HEK293 (cell line): ENCODE measurements at regions not wholly inside any gene's neighbourhood (a gene's known extent, or its start where the extent isn't known, plus 50 kb on each side); places are given as distances from the start of the nearest gene placed in this dataset.

Experiments used
- CTCF ChIA-PET: fragments of 350-600 bp; formaldehyde crosslinking; extraction: SDS; loops from one replicate; lab custom pipeline; 2021; ENCODE audit warnings: antibody characterized with exemption; lab: Yijun Ruan, JAX
- POLR2A ChIA-PET: fragments of 300-600 bp; formaldehyde crosslinking; extraction: SDS; loops from one replicate; lab custom pipeline; 2020; ENCODE audit warnings: antibody characterized with exemption, inconsistent platforms; lab: Yijun Ruan, JAX
- H3K27ac ChIP-seq: fragments of 200-500 bp; sonication (Bioruptor generic); 2 replicates; pipeline ENCODE4 v1.5.1; 2014; ENCODE audit warnings: low read depth, low read length, control low read depth, inconsistent platforms; ENCODE audit errors: extremely low read depth
- H3K36me3 ChIP-seq, 2 experiments: fragments of 200-500 bp in 1 of 2; sonication (Bioruptor generic) in 1 of 2; 1 replicate in 1 of 2; 2 replicates in 1 of 2; pipeline ENCODE4 v1.5.1; 2014 to 2017; ENCODE audit warnings: inconsistent platforms in 2 of 2, low read length in 2 of 2; ENCODE audit not compliant: control insufficient read depth in 2 of 2, insufficient read depth in 1 of 2
- H3K4me1 ChIP-seq: fragments of 200-500 bp; sonication (Bioruptor generic); 2 replicates; pipeline ENCODE4 v1.5.1; 2014; ENCODE audit warnings: mild to moderate bottlenecking, low read length, inconsistent platforms; ENCODE audit not compliant: control insufficient read depth, insufficient read depth
- H3K4me3 ChIP-seq: 2 replicates; pipeline ENCODE4 v1.5.1; 2011; ENCODE audit warnings: low read depth, mild to moderate bottlenecking, control low read depth, low read length, moderate library complexity
- H3K9me3 ChIP-seq: fragments of 200-500 bp; sonication (Bioruptor generic); 2 replicates; pipeline ENCODE4 v1.5.1; 2014; ENCODE audit warnings: low read depth, low read length, inconsistent platforms; ENCODE audit not compliant: control insufficient read depth, insufficient read depth
- HOXC10 ChIP-seq: sonication (generic); formaldehyde crosslinking; IDR thresholded peaks from 2 replicates; pipeline ENCODE4 v1.8.1; 2023; ENCODE audit warnings: mild to moderate bottlenecking, missing genetic modification reagents
- IKZF3 ChIP-seq: fragments of 450-650 bp; IDR thresholded peaks from 2 replicates; pipeline ENCODE4 v1.5.0; 2018; ENCODE audit warnings: missing biosample characterization, mild to moderate bottlenecking, missing genetic modification characterization, moderate library complexity
- REPIN1 ChIP-seq: fragments of 450-650 bp; formaldehyde crosslinking; IDR thresholded peaks from 2 replicates; pipeline ENCODE4 v1.5.1; 2017; ENCODE audit warnings: missing biosample characterization, missing genetic modification characterization, low read depth
- YY1 ChIP-seq: fragments of 450-650 bp; formaldehyde crosslinking; IDR thresholded peaks from 2 replicates; pipeline ENCODE4 v1.5.1; 2018; ENCODE audit warnings: missing biosample characterization, missing genetic modification characterization
- ZFHX2 ChIP-seq: fragments of 450-650 bp; formaldehyde crosslinking; conservative IDR thresholded peaks from 2 replicates; pipeline ENCODE4 v1.5.1; 2016; ENCODE audit warnings: missing biosample characterization, missing genetic modification characterization
- ZNF19 ChIP-seq: fragments of 450-650 bp; formaldehyde crosslinking; IDR thresholded peaks from 2 replicates; pipeline ENCODE4; 2016; ENCODE audit warnings: missing biosample characterization, missing genetic modification characterization, low read depth
- ZNF202 ChIP-seq: fragments of 450-650 bp; formaldehyde crosslinking; IDR thresholded peaks from 2 replicates; pipeline ENCODE4 v1.5.1; 2016; ENCODE audit warnings: missing biosample characterization, missing genetic modification characterization, borderline replicate concordance
- ZNF274 ChIP-seq, 2 experiments: fragments of 200-500 bp in 1 of 2; fragments of 450-650 bp in 1 of 2; sonication (Bioruptor generic) in 1 of 2; formaldehyde crosslinking in 1 of 2; IDR thresholded peaks; 2 replicates each; pipeline versions ENCODE4 v1.5.1 to v1.6.1; 2014 to 2016; ENCODE audit warnings: borderline replicate concordance in 1 of 2, inconsistent platforms in 1 of 2, low read length in 1 of 2, missing biosample characterization in 1 of 2, missing genetic modification characterization in 1 of 2
- ZNF341 ChIP-seq: fragments of 450-650 bp; formaldehyde crosslinking; IDR thresholded peaks from 2 replicates; pipeline ENCODE4; 2016; ENCODE audit warnings: low read depth, missing biosample characterization, missing genetic modification characterization
- ZNF416 ChIP-seq: fragments of 450-650 bp; formaldehyde crosslinking; IDR thresholded peaks from 2 replicates; pipeline ENCODE4 v1.5.1; 2016; ENCODE audit warnings: missing biosample characterization, missing genetic modification characterization
- ZNF530 ChIP-seq: fragments of 450-650 bp; formaldehyde crosslinking; IDR thresholded peaks from 2 replicates; pipeline ENCODE4 v1.5.1; 2016; ENCODE audit warnings: low read depth, missing biosample characterization, missing genetic modification characterization
- ZNF561 ChIP-seq: fragments of 450-650 bp; IDR thresholded peaks from 2 replicates; pipeline ENCODE4 v1.5.1; 2018; ENCODE audit warnings: missing biosample characterization, missing genetic modification characterization, borderline replicate concordance
- ZNF624 ChIP-seq: fragments of 450-650 bp; formaldehyde crosslinking; IDR thresholded peaks from 2 replicates; pipeline ENCODE4 v1.5.1; 2017; ENCODE audit warnings: missing biosample characterization, missing genetic modification characterization
- ZNF768 ChIP-seq: fragments of 450-650 bp; formaldehyde crosslinking; IDR thresholded peaks from 2 replicates; pipeline ENCODE4 v1.5.1; 2018; ENCODE audit warnings: missing biosample characterization, mild to moderate bottlenecking, missing genetic modification characterization
- ZNF791 ChIP-seq: fragments of 450-650 bp; formaldehyde crosslinking; IDR thresholded peaks from 2 replicates; pipeline ENCODE4 v1.5.1; 2016; ENCODE audit warnings: missing biosample characterization, missing genetic modification characterization
- TF ChIP-seq, protein P1 (sequence below): fragments of 450-650 bp; formaldehyde crosslinking; optimal IDR thresholded peaks from 2 replicates; pipeline ENCODE3; 2016; ENCODE audit warnings: missing biosample characterization, mild to moderate bottlenecking, missing genetic modification characterization
- TF ChIP-seq, protein P2 (sequence below): fragments of 450-650 bp; formaldehyde crosslinking; IDR thresholded peaks from 2 replicates; pipeline ENCODE4 v1.5.1; 2016; ENCODE audit warnings: missing biosample characterization, missing genetic modification characterization
- TF ChIP-seq, protein P3 (sequence below): fragments of 450-650 bp; formaldehyde crosslinking; IDR thresholded peaks from 2 replicates; pipeline ENCODE4 v1.5.1; 2016; ENCODE audit warnings: missing biosample characterization, missing genetic modification characterization, borderline replicate concordance
- TF ChIP-seq, protein P4 (sequence below): fragments of 450-650 bp; formaldehyde crosslinking; IDR thresholded peaks from 2 replicates; pipeline ENCODE4 v1.5.1; 2016; ENCODE audit warnings: missing biosample characterization, missing genetic modification characterization
- TF ChIP-seq, protein P5 (sequence below): fragments of 450-650 bp; formaldehyde crosslinking; IDR thresholded peaks from 2 replicates; pipeline ENCODE4 v1.5.1; 2016; ENCODE audit warnings: missing biosample characterization, missing genetic modification characterization

DNA sequence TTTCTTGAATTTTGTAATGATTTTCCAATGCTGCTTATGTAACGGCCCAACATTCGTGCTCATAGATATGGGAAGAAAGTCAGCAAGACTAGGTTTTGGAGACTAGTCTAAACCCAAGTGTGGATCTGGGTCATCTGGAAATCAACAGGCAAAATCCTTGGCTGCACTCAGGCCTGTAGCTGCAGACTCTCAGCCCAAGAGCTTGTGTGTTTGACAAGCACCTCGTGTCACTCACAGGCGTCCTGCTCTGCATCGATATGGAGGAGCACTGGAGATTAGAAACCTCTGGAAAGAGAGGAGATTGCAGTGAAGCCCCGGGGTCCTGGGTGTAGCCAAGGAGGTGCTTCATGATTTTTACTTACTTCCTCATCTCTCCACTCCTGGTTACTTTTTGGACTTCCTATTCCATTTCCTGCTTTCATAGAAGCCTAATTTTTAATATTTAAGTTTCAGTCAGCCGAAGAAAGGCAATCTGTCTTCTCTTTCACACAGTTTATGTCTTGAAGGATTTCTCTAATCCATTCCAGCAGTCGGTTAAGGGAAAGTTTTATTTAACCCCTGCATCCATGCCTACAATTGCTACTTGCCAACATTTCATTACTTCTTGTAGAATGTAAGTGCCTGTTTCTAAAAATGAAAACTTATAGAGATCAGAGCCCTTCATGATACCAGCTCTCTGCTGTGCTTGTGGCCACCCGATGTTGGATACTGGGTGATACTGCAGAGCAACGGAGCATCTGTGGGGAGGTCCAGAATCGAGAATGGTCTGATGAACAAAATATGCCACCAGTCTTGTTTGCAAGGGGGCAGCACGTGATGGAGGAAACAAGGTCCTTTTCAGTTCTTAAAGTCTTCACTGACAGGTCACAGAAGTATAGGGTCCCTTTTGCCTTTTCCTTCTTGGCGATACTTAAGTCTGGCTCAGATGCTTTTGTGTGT, 296.3 kb downstream of the QKI start:
- ChIA-PET POLR2A (no interaction called here), CTCF (interaction anchor here (0.6 to 0.7 kb wide), 2 partner anchors 149 to 1318 kb away, joined by 3 read pairs; no protein-coding TSS in a partner anchor)
- Histone ChIP-seq H3K9me3 (no peaks in the 10 kb centered on the region), H3K4me1 (no peaks in the 10 kb centered on the region), H3K27ac (no peak overlapping the region), H3K36me3 (no peaks in the 10 kb centered on the region)
- TF ChIP-seq IKZF3 (tag by site-specific recombination) (no peak), ZNF341 (no peak), ZNF416 (tag by site-specific recombination) (no peak), ZNF624 (tag by site-specific recombination) (no peak), ZNF791 (tag by site-specific recombination) (no peak), ZNF530 (tag by site-specific recombination) (no peak)
- TF ChIP-seq, all 188 proteins: peak for 0
- no peak overlapping the region for H3K4me3 ChIP-seq

DNA sequence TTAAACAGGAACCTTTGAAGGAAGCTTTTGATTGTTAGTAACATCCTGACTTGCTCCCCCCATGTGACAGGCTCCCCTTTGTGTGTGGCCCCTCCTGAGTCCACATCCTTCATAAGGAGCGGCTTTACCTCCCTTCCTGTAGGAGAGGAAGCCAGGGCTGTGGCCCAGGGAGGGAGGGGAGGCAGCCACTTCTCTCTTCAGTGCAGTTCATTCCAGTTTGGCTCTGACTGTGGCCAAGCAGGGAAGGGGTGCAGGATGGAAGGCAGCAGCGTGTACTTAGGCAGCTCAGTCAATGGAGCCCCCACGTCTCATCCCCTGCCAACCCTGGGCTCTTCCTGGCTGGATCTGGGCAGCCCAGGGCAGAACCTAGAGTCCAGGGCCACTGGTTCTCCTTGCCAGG, 295.2 kb downstream of the QKI start:
- POLR2A ChIA-PET, result no interaction called here
- Histone ChIP-seq H3K4me1 (no peaks in the 10 kb centered on the region), H3K4me3 (no peak overlapping the region), H3K36me3 (no peaks in the 10 kb centered on the region), H3K27ac (no peak overlapping the region), H3K9me3 (no peaks in the 10 kb centered on the region)
- CTCF ChIA-PET, result interaction anchor here (0.7 to 0.8 kb wide), 2 partner anchors 19 to 148 kb away, joined by 3 to 4 read pairs; no protein-coding TSS in a partner anchor
- TF ChIP-seq, protein P1, sequence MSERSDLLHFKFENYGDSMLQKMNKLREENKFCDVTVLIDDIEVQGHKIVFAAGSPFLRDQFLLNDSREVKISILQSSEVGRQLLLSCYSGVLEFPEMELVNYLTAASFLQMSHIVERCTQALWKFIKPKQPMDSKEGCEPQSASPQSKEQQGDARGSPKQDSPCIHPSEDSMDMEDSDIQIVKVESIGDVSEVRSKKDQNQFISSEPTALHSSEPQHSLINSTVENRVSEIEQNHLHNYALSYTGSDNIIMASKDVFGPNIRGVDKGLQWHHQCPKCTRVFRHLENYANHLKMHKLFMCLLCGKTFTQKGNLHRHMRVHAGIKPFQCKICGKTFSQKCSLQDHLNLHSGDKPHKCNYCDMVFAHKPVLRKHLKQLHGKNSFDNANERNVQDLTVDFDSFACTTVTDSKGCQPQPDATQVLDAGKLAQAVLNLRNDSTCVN, result no peak
- TF ChIP-seq REPIN1 (tag by site-specific recombination) (no peak), HOXC10 (CRISPR knock-in tag) (no peak)

DNA sequence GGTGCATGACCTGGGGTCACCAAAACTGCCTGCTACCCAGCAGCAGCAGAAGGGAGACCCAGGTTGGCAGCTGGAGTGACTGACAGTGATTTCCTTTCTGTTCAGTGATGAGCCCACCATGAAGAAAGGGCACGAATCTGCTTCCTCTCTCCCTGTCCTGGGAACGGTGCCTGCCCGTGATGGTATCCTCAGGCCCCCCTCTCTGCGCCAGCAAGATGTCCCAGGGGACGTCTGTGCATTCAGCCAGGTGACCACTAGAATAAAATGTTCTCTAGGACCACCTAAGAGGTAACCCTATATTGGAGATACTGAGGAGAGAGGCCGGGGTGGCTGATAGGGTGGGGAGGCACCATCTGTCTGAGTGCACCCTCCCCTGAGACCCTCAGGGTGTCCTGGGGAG, 294.7 kb downstream of the QKI start:
- Histone ChIP-seq H3K9me3 (no peaks in the 10 kb centered on the region), H3K4me1 (no peaks in the 10 kb centered on the region), H3K27ac (no peak overlapping the region), H3K36me3 (no peaks in the 10 kb centered on the region), H3K4me3 (no peak overlapping the region)
- CTCF ChIA-PET, result interaction anchor here (0.7 kb wide), 1 partner anchor 244 kb away, joined by 3 read pairs; no protein-coding TSS in a partner anchor
- POLR2A ChIA-PET, result no interaction called here
- TF ChIP-seq, protein P2, sequence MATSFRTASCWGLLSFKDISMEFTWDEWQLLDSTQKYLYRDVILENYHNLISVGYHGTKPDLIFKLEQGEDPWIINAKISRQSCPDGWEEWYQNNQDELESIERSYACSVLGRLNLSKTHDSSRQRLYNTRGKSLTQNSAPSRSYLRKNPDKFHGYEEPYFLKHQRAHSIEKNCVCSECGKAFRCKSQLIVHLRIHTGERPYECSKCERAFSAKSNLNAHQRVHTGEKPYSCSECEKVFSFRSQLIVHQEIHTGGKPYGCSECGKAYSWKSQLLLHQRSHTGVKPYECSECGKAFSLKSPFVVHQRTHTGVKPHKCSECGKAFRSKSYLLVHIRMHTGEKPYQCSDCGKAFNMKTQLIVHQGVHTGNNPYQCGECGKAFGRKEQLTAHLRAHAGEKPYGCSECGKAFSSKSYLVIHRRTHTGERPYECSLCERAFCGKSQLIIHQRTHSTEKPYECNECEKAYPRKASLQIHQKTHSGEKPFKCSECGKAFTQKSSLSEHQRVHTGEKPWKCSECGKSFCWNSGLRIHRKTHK (tag by site-specific recombination), result no peak
- TF ChIP-seq ZNF768 (no peak), ZNF202 (tag by site-specific recombination) (no peak), ZNF19 (no peak), ZNF274 (IDR thresholded peaks at IDR 0.05; ENCODE audit: low read length) (no peak), ZNF274 (tag by site-specific recombination; IDR thresholded peaks at IDR 0.05; ENCODE audit: borderline replicate concordance) (no peak), YY1 (tag by site-specific recombination) (no peak), ZNF561 (no peak), ZFHX2 (tag by site-specific recombination) (no peak)
- TF ChIP-seq, protein P3, sequence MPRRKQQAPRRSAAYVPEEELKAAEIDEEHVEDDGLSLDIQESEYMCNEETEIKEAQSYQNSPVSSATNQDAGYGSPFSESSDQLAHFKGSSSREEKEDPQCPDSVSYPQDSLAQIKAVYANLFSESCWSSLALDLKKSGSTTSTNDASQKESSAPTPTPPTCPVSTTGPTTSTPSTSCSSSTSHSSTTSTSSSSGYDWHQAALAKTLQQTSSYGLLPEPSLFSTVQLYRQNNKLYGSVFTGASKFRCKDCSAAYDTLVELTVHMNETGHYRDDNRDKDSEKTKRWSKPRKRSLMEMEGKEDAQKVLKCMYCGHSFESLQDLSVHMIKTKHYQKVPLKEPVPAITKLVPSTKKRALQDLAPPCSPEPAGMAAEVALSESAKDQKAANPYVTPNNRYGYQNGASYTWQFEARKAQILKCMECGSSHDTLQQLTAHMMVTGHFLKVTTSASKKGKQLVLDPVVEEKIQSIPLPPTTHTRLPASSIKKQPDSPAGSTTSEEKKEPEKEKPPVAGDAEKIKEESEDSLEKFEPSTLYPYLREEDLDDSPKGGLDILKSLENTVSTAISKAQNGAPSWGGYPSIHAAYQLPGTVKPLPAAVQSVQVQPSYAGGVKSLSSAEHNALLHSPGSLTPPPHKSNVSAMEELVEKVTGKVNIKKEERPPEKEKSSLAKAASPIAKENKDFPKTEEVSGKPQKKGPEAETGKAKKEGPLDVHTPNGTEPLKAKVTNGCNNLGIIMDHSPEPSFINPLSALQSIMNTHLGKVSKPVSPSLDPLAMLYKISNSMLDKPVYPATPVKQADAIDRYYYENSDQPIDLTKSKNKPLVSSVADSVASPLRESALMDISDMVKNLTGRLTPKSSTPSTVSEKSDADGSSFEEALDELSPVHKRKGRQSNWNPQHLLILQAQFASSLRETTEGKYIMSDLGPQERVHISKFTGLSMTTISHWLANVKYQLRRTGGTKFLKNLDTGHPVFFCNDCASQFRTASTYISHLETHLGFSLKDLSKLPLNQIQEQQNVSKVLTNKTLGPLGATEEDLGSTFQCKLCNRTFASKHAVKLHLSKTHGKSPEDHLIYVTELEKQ (tag by site-specific recombination), result no peak
- TF ChIP-seq, protein P4, sequence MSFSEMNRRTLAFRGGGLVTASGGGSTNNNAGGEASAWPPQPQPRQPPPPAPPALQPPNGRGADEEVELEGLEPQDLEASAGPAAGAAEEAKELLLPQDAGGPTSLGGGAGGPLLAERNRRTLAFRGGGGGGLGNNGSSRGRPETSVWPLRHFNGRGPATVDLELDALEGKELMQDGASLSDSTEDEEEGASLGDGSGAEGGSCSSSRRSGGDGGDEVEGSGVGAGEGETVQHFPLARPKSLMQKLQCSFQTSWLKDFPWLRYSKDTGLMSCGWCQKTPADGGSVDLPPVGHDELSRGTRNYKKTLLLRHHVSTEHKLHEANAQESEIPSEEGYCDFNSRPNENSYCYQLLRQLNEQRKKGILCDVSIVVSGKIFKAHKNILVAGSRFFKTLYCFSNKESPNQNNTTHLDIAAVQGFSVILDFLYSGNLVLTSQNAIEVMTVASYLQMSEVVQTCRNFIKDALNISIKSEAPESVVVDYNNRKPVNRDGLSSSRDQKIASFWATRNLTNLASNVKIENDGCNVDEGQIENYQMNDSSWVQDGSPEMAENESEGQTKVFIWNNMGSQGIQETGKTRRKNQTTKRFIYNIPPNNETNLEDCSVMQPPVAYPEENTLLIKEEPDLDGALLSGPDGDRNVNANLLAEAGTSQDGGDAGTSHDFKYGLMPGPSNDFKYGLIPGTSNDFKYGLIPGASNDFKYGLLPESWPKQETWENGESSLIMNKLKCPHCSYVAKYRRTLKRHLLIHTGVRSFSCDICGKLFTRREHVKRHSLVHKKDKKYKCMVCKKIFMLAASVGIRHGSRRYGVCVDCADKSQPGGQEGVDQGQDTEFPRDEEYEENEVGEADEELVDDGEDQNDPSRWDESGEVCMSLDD (tag by site-specific recombination), result no peak
- TF ChIP-seq, protein P5, sequence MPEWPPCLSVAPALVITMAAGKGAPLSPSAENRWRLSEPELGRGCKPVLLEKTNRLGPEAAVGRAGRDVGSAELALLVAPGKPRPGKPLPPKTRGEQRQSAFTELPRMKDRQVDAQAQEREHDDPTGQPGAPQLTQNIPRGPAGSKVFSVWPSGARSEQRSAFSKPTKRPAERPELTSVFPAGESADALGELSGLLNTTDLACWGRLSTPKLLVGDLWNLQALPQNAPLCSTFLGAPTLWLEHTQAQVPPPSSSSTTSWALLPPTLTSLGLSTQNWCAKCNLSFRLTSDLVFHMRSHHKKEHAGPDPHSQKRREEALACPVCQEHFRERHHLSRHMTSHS (tag by site-specific recombination), result no peak
